ENCODE measurements at regions not wholly inside any gene's neighbourhood (a gene's known extent, or its start where the extent isn't known, plus 50 kb on each side); places are given as distances from the start of the nearest gene placed in this dataset.
A peak's percentile ranks its signal among the peaks of the same experiment; 100 is the strongest.

- no peak for DNase-seq (ENCODE audit: low read depth in 2 of 2)
- H3K4me3 ChIP-seq (replicated peaks in 1 of 2; ENCODE audit: low read depth in 2 of 2, low read length in 2 of 2) = no peak overlapping the region
- no peak for TF ChIP-seq CTCF (IDR thresholded peaks at IDR 0.05; ENCODE audit: low read depth, low read length)
Observed at GRCh38 chr5:56680731-56681130, 134.6 kb upstream of the MAP3K1 start.

- no peak for TF ChIP-seq CTCF (IDR thresholded peaks at IDR 0.05; ENCODE audit: low read depth, low read length)
- no peak overlapping the region for H3K4me3 ChIP-seq (replicated peaks in 1 of 2; ENCODE audit: low read depth in 2 of 2, low read length in 2 of 2)
- peak in 1 of 2 donors; percentile 65 for DNase-seq (ENCODE audit: low read depth in 2 of 2)
Observed at GRCh38 chr5:56677690-56678305, 137.6 kb upstream of the MAP3K1 start.

- no peak for TF ChIP-seq CTCF (IDR thresholded peaks at IDR 0.05; ENCODE audit: low read depth, low read length)
- no peak for DNase-seq (ENCODE audit: low read depth in 2 of 2)
- H3K4me3 ChIP-seq (replicated peaks in 1 of 2; ENCODE audit: low read depth in 2 of 2, low read length in 2 of 2) = no peak overlapping the region
Observed at GRCh38 chr5:56676091-56676768, 139.1 kb upstream of the MAP3K1 start.

- TF ChIP-seq CTCF (IDR thresholded peaks at IDR 0.05; ENCODE audit: low read depth, low read length) = no peak
- DNase-seq (ENCODE audit: low read depth in 2 of 2) = no peak
- no peak overlapping the region for H3K4me3 ChIP-seq (replicated peaks in 1 of 2; ENCODE audit: low read depth in 2 of 2, low read length in 2 of 2)
Observed at GRCh38 chr5:56674441-56674840, 140.9 kb upstream of the MAP3K1 start.

GRCh38 chr5:56673171-56673570 is 142.2 kb upstream of the MAP3K1 start:
- no peak overlapping the region for H3K4me3 ChIP-seq (replicated peaks in 1 of 2; ENCODE audit: low read depth in 2 of 2, low read length in 2 of 2)
- no peak for TF ChIP-seq CTCF (IDR thresholded peaks at IDR 0.05; ENCODE audit: low read depth, low read length)
- no peak for DNase-seq (ENCODE audit: low read depth in 2 of 2)

GRCh38 chr5:56671571-56671970 is 143.8 kb upstream of the MAP3K1 start:
- H3K4me3 ChIP-seq (replicated peaks in 1 of 2; ENCODE audit: low read depth in 2 of 2, low read length in 2 of 2) = no peak overlapping the region
- no peak for TF ChIP-seq CTCF (IDR thresholded peaks at IDR 0.05; ENCODE audit: low read depth, low read length)
- DNase-seq (ENCODE audit: low read depth in 2 of 2) = no peak
